ENCODE measurements at regions not wholly inside any gene's neighbourhood (a gene's known extent, or its start where the extent isn't known, plus 50 kb on each side); places are given as distances from the start of the nearest gene placed in this dataset.

GRCh38 chr16:6678586-6678985 is 654.1 kb upstream of the RBFOX1 start:
- TF ChIP-seq POLR2A (IDR thresholded peaks at IDR 0.05; ENCODE audit: extremely low read depth, insufficient read length) (no peak), CTCF (IDR thresholded peaks at IDR 0.05; ENCODE audit: low read depth, low read length) (no peak), MAX (IDR thresholded peaks at IDR 0.05; ENCODE audit: low read depth, low read length) (no peak), MYC (IDR thresholded peaks at IDR 0.05; ENCODE audit: low read depth, low read length) (no peak)
